GM12878 (cell line): ENCODE measurements at regions not wholly inside any gene's neighbourhood (a gene's known extent, or its start where the extent isn't known, plus 50 kb on each side); places are given as distances from the start of the nearest gene placed in this dataset.

Source experiments
- CBFB ChIP-seq: IDR thresholded peaks from 2 replicates; pipeline ENCODE4 v1.6.1; 2016; ENCODE audit warnings: antibody characterized with exemption, low read depth
- MYC ChIP-seq: IDR thresholded peaks from 2 replicates; pipeline ENCODE4 v1.6.1; 2011; ENCODE audit warnings: mild to moderate bottlenecking, low read length, moderate library complexity, inconsistent platforms; ENCODE audit not compliant: insufficient read depth, insufficient replicate concordance, insufficient read length, severe bottlenecking
- SUZ12 ChIP-seq: fragments of 200-600 bp; sonication (generic); IDR thresholded peaks from one replicate; pipeline ENCODE4 v1.6.1; 2018; ENCODE audit warnings: antibody characterized with exemption, mild to moderate bottlenecking; ENCODE audit not compliant: unreplicated experiment
- TF ChIP-seq, protein P1 (sequence below): fragments of 450-650 bp; IDR thresholded peaks from 2 replicates; pipeline ENCODE4 v1.6.1; 2018; ENCODE audit warnings: mild to moderate bottlenecking, low read depth, moderate library complexity; ENCODE audit not compliant: partially characterized antibody
- TF ChIP-seq, protein P2 (sequence below): IDR thresholded peaks from 2 replicates; pipeline ENCODE4 v1.6.1; 2011; ENCODE audit warnings: low read depth, low read length, improper control_type of control experiment, borderline replicate concordance
- TF ChIP-seq, protein P3 (sequence below): fragments of 450-650 bp; IDR thresholded peaks from 2 replicates; pipeline ENCODE4 v1.6.1; 2017; ENCODE audit warnings: low read depth, mild to moderate bottlenecking, moderate library complexity
- TF ChIP-seq, protein P4 (sequence below): IDR thresholded peaks from 2 replicates; pipeline ENCODE4 v1.6.1; 2012; ENCODE audit warnings: low read length, inconsistent platforms

DNA sequence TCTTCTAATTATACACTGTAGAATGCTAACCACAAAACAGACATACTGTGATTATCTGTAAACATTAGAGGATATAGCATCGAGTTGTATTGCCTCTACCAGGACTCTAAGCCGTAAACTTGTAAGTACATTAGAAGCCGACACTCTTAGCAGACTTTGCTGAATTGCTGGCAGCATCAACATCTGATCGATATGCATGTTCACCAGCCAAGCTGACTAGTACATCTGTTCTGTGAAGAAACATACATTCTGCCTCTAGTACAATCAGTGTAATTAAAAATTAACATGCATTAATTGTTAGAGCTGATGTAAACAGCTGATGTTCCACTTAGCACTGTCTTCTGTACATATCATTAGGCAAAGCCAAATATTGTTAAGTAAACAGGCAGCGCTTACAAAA, 502.2 kb downstream of the NR4A2 start (continued):
- TF ChIP-seq, protein P1, sequence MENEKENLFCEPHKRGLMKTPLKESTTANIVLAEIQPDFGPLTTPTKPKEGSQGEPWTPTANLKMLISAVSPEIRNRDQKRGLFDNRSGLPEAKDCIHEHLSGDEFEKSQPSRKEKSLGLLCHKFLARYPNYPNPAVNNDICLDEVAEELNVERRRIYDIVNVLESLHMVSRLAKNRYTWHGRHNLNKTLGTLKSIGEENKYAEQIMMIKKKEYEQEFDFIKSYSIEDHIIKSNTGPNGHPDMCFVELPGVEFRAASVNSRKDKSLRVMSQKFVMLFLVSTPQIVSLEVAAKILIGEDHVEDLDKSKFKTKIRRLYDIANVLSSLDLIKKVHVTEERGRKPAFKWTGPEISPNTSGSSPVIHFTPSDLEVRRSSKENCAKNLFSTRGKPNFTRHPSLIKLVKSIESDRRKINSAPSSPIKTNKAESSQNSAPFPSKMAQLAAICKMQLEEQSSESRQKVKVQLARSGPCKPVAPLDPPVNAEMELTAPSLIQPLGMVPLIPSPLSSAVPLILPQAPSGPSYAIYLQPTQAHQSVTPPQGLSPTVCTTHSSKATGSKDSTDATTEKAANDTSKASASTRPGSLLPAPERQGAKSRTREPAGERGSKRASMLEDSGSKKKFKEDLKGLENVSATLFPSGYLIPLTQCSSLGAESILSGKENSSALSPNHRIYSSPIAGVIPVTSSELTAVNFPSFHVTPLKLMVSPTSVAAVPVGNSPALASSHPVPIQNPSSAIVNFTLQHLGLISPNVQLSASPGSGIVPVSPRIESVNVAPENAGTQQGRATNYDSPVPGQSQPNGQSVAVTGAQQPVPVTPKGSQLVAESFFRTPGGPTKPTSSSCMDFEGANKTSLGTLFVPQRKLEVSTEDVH = no peak
- TF ChIP-seq, protein P2, sequence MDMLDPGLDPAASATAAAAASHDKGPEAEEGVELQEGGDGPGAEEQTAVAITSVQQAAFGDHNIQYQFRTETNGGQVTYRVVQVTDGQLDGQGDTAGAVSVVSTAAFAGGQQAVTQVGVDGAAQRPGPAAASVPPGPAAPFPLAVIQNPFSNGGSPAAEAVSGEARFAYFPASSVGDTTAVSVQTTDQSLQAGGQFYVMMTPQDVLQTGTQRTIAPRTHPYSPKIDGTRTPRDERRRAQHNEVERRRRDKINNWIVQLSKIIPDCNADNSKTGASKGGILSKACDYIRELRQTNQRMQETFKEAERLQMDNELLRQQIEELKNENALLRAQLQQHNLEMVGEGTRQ = no peak
- TF ChIP-seq SUZ12 = no peak
- no peak for TF ChIP-seq MYC
- TF ChIP-seq, protein P3, sequence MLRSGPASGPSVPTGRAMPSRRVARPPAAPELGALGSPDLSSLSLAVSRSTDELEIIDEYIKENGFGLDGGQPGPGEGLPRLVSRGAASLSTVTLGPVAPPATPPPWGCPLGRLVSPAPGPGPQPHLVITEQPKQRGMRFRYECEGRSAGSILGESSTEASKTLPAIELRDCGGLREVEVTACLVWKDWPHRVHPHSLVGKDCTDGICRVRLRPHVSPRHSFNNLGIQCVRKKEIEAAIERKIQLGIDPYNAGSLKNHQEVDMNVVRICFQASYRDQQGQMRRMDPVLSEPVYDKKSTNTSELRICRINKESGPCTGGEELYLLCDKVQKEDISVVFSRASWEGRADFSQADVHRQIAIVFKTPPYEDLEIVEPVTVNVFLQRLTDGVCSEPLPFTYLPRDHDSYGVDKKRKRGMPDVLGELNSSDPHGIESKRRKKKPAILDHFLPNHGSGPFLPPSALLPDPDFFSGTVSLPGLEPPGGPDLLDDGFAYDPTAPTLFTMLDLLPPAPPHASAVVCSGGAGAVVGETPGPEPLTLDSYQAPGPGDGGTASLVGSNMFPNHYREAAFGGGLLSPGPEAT = no peak
- no peak for TF ChIP-seq CBFB
- TF ChIP-seq, protein P4, sequence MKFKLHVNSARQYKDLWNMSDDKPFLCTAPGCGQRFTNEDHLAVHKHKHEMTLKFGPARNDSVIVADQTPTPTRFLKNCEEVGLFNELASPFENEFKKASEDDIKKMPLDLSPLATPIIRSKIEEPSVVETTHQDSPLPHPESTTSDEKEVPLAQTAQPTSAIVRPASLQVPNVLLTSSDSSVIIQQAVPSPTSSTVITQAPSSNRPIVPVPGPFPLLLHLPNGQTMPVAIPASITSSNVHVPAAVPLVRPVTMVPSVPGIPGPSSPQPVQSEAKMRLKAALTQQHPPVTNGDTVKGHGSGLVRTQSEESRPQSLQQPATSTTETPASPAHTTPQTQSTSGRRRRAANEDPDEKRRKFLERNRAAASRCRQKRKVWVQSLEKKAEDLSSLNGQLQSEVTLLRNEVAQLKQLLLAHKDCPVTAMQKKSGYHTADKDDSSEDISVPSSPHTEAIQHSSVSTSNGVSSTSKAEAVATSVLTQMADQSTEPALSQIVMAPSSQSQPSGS = no peak
- TF ChIP-seq, all 136 proteins: peak for 0
